Embryonic facial prominence (tissue), 1 donor: ENCODE measurements at regions not wholly inside any gene's neighbourhood (a gene's known extent, or its start where the extent isn't known, plus 50 kb on each side); places are given as distances from the start of the nearest gene placed in this dataset.

Experiments used
- DNase-seq: peaks from one replicate; pipeline ENCODE4 v3.0.0-alpha.2; 2016; ENCODE audit errors: extremely low spot score

DNA sequence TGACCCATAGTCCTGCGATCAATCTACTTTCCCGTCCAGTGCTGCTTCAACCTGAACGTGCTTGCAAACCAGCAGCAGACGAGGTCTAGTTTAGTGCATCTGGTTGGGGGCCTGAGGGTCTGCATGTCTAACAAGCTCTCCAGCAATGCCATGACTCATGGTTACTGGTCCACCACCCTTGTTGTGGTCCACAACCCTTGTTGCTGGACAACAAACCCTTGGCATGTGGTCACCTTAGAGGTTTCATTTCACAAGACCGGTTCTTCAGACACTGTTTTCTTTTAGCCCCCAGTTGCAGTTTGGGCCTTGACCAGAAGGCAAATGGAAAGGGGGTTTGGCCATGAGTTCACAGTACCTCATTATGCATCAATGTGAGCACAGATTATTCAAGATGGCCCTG is 424.8 kb downstream of the QKI start:
- DNase-seq = no peak

DNA sequence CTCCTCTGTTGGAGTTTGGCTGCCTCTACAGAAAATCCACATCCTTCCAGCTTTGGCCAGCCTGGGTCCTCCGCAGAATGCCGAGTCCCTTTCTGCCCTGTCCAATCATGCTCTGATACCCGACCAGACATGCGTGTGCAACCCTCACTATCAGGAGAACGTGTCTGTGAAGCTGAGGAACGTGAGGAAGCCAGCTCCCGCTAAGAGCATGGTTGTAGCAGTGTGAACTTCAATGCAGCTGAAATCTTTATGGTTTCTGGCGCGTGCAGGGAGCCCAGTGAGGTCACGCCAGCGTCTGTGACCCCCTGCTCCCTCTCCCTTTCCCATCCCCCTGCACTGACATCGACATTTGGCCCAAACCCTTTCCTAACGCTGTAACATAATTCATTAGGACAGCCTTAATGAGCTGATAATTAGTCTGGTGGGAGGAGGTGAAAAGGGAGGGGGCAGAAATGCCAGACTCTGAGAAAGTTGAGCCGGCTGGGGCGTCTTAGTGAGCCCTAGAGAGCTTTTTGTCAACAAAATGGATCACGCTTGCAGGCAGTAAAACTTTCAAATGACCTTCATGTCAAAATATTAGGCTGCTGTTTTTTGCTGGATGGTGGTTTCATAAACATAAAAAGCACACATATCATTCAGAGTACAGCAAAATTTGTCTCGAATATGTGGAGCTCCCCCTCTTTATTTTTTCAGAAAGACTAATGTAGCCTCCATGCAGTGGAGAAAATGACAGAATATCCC is 423.3 kb downstream of the QKI start:
- no peak for DNase-seq

DNA sequence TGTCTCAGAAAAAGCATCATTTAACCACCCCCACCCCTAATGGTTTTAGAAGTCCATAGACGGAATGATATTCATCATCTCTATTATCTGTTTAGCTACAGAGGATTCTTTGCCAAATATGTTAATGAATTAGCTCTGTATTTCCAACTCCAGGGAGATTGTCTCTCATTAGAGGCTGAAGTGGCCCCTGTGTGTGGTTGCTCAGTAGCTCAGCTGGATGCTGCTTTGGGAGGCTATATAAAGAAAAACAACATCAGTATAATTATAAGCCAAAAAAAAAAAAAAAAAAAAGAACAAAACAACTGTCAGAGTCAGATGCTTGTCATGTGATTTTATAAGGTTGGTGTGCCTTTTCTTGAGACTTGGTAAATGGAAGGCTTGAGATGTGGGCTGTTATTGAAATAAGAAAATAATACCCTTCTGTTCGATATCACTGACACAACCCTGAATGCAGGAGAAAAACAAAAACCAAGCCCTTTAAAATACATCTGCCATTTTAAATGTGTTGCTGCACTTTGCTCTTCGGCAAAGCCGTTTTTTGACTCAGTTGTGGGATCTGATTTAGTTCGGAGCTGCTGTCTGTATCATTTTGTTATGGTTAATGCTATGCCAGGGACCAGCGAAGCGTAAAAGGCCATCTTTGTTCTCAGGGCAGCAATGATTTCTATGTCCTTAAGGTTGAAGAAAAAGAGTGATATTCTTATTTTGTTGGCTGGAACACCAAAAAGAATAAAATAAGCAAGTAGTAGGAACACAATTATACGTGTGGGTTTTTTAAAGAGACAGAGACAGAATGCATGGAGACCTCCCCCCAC is 422.6 kb downstream of the QKI start:
- DNase-seq = no peak

- no peak for DNase-seq
These were observed 421.1 kb downstream of the QKI start for GRCh38 chr6:163835439-163836171.

GRCh38 chr6:163834226-163834970 is 419.9 kb downstream of the QKI start:
- DNase-seq = no peak

DNA sequence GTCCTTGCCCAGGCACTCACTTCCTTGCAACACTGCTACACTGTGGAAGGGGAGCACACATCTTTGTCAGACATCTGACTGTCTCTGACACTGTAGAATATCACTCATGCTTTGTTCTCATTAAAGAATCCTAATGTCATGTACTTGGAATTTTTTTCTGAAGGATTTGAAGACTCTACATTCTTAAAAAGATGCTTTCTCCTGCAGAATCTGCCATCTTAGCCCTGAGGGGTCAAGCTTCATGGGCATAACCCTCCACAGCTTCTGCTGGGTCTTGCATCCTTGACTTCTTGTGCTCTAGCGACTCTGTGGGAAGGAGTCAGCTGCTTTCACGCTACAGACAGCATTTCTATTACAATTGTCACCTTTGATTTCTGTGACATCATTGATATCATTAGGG is 417.2 kb downstream of the QKI start:
- no peak for DNase-seq

DNA sequence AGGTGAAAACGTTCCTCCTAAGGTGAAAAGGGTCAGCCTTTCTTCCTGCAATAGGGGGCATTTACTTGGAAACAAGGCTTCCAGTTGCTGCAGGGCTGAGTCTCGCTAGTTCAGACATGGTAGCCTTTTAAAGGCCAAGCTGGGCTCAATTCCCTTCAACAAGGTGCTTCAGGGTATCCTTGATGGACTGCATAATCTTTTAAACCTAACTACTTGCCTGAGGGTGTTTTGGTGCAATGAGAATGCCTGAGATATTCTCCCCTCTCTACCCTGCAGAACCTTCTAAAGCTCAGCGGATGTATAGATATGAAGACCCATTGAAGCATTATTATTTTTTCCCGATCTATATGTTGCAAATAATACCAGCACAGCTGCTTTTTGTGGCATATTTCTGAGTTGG is 416.1 kb downstream of the QKI start:
- no peak for DNase-seq

DNA sequence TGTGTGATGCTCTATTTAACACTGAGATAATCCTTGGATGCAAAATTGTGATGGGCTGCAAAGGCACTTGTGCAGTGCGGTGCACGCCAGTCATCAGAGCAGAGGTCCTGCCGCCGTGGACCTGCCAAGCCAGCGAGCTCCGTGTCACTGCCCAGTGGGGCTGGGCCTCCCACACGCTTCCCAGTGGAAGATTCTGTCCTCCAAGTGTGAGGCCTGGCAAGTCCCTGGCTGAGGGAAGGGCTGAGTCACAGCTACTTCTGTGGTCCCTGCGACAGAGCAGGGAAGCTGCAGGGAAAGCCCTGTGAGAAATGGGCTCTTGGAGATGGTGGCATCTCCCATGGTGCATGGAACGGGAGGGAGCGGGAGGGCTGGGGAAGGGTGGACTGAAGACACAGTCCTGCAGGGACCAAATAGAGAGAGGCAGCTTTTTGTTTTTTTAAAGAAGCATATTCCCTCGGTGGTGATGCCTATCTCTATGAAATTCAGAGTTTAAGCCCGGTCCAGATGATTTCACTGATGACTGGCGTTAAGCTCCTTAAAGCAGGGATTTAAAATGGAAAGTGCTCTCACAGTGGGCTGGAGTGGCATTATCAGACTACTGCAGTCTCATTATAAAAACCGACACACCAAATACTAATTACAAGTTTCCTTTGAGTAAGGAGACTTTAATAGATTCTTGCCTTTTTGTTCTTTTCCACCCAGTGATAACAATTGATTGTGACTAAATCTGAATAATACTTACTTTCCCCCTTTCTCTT is 413.7 kb downstream of the QKI start:
- DNase-seq = no peak

DNA sequence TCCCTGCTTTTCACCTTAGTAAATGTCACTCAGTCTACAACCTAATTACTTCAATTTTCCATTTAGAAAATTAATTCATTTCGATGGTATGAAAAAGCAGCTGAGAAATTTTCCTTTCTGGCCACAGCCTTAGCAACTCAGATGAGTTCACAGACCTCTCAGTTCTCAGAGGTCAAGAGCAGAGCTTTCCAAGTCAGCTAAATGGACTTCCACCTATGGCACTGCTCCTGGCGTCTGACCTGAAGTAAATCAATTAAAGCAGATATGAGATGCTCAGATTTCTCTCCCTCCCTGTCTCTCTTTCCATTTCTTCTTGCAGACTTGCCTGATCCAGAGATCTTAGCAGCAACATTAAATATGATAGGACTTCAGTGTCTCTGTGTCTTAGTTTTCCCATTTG is 412.6 kb downstream of the QKI start:
- no peak for DNase-seq

GRCh38 chr6:163826629-163827028 is 412.1 kb downstream of the QKI start:
- DNase-seq = no peak

DNA sequence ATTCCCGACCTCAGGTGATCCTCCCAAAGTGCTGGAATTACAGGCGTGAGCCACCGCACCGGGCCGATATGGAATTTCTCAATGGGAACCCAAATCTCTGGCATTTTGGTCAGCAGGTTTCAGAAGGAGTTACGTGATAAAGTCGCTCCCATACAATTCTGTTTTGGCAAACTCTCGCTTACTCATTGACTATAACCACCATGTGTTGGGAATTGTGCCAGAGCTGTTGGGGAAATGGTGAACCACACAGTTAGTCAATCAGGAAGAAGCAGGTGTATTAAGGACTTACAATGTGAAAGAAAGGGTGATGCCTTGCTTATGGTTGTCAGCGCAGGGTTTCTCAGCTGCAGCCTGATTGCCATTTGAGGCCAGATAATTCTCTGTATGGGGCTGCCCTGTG is 410.5 kb downstream of the QKI start:
- no peak for DNase-seq

DNA sequence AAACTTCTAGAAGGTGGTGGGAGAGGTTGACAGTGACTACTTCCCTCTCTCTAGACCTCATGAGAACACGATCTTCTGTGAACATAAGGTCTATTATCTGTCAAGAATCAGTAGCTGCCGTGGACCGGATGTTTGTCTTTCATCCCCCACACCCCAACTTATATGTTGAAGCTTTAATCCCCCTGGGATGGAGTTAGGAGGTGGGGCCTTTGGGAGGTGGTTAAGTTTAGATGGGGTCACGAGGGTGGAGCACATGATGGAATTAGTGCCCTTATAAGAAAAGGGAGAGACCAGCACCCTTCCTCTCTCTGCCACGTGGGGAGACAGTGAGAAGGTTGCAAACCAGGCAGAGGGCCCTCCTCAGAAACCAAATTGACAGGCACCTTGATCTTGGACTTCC is 409.1 kb downstream of the QKI start:
- no peak for DNase-seq

GRCh38 chr6:163820745-163821458 is 406.4 kb downstream of the QKI start:
- no peak for DNase-seq

GRCh38 chr6:163820171-163820570 is 405.7 kb downstream of the QKI start:
- no peak for DNase-seq

DNA sequence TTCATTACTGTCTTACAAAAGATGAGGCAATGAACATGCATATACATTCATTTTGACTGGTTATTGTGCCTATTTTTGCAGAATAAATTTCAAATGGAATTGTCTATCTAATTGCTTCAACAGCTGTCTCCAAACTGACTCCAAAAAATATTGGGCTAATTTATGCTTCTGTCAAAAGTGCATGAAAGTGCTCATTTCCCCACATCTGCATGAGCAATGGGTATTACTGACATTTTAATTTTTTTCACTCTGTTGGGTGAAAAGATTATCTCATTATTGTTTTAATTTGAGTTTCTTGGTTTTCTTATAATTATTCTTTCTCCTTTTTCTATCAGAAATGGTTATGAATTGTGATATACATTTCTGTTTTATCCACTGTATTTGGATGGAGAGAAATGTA is 404.2 kb downstream of the QKI start:
- DNase-seq = no peak

DNA sequence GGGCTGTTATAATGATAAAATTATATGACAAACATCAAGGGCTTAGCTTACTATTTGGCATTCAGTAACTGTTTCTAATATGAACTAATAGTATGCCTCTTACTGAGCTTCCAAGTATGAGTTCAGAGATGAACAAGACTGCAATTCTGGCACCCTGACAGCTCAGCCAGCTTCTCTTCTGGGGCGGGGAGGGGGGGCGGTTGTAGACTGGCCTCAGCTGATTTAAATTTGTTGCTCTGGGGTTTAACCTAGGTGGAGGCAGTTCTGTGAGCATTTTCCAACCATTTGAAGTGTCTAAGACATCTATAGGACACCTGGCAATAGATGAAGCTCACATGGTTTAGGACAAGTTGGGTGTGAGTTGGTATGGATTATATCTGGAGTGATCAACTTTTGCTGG is 401.9 kb downstream of the QKI start:
- no peak for DNase-seq

GRCh38 chr6:163815796-163816195 is 401.3 kb downstream of the QKI start:
- DNase-seq = no peak

- no peak for DNase-seq
These were observed 400.2 kb downstream of the QKI start for GRCh38 chr6:163814494-163815364.

DNA sequence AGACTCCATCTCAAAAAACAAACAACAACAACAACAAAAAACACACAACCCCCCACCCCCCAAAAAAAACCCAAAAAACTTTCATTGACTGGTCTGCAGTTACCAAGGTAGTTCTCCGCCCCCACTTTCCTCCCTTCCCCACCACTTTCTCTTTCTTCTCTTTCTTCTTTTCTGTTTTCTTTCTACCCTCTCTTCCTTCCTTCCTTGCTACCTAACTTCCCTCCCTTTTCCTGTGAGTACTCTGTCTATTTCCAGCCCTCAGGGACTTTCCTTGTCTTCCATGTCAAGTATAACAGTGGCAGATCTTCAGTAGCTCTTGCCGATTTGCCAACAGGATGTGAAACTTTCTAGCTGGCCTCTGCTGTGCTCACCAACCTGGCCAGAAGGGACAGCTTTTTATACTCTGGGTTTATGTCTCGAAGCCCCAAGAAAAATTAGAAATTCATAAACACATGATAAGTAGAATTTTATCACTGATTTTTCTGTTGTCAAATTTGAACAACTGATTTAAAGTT is 399.5 kb downstream of the QKI start:
- no peak for DNase-seq
